NB4 (cell line): ENCODE measurements at regions not wholly inside any gene's neighbourhood (a gene's known extent, or its start where the extent isn't known, plus 50 kb on each side); places are given as distances from the start of the nearest gene placed in this dataset.

ENCODE experiments used
- DNase-seq: peaks from one replicate; pipeline ENCODE4 v3.0.0; 2010; ENCODE audit warnings: low read depth
- H3K4me3 ChIP-seq: one replicate; pipeline ENCODE4 v1.5.1; 2011; ENCODE audit warnings: mild to moderate bottlenecking, low read depth, low read length, moderate library complexity
- CTCF ChIP-seq: IDR thresholded peaks from one replicate; pipeline ENCODE4 v1.5.1; 2012; ENCODE audit warnings: low read depth, low read length
- MAX ChIP-seq: IDR thresholded peaks from 2 replicates; pipeline ENCODE4 v1.6.1; 2011; ENCODE audit warnings: low read depth, low read length
- MYC ChIP-seq: IDR thresholded peaks from 2 replicates; pipeline ENCODE4 v1.6.1; 2011; ENCODE audit warnings: low read depth, low read length
- POLR2A ChIP-seq: IDR thresholded peaks from 2 replicates; pipeline ENCODE4 v1.6.1; 2011; ENCODE audit warnings: mild to moderate bottlenecking; ENCODE audit not compliant: insufficient read length; ENCODE audit errors: extremely low read depth

GRCh38 chr2:52844701-52845423 lies 922.7 kb upstream of the CHAC2 start:
- DNase-seq = no peak
- TF ChIP-seq MAX (no peak), CTCF (no peak), MYC (no peak), POLR2A (no peak)
- H3K4me3 ChIP-seq = no peak overlapping the region

- TF ChIP-seq CTCF = no peak
- no peak for DNase-seq
- H3K4me3 ChIP-seq = no peak overlapping the region
Measured at GRCh38 chr2:52835909-52836308, 931.7 kb upstream of the CHAC2 start.

GRCh38 chr2:52831216-52831615 lies 936.4 kb upstream of the CHAC2 start:
- TF ChIP-seq POLR2A (no peak), MAX (no peak), CTCF (no peak), MYC (no peak)
- DNase-seq = no peak
- no peak overlapping the region for H3K4me3 ChIP-seq

GRCh38 chr2:52828112-52828511 lies 939.5 kb upstream of the CHAC2 start:
- H3K4me3 ChIP-seq = no peak overlapping the region
- no peak for DNase-seq
- TF ChIP-seq CTCF = no peak
- no peak for TF ChIP-seq MAX
- no peak for TF ChIP-seq POLR2A
- no peak for TF ChIP-seq MYC

- no peak for TF ChIP-seq MAX
- no peak for TF ChIP-seq MYC
- no peak for TF ChIP-seq CTCF
- no peak for TF ChIP-seq POLR2A
- H3K4me3 ChIP-seq = no peak overlapping the region
- peak; percentile 22 for DNase-seq
Measured at GRCh38 chr2:52821631-52822030, 946.0 kb upstream of the CHAC2 start.

- H3K4me3 ChIP-seq = no peak overlapping the region
- TF ChIP-seq MAX = no peak
- TF ChIP-seq MYC = no peak
- no peak for TF ChIP-seq POLR2A
- no peak for TF ChIP-seq CTCF
- DNase-seq = no peak
Measured at GRCh38 chr2:52818958-52819357, 948.6 kb upstream of the CHAC2 start.
